ENCODE measurements at regions not wholly inside any gene's neighbourhood (a gene's known extent, or its start where the extent isn't known, plus 50 kb on each side); places are given as distances from the start of the nearest gene placed in this dataset.

- intact Hi-C loops (cut with micrococcal nuclease): loop anchor here (5.0 kb wide), 2 partner anchors 377 to 1053 kb away; no protein-coding TSS in a partner anchor
- Histone ChIP-seq H3K14ac (replicated peaks; ENCODE audit: low read depth, low read length) (no peak overlapping the region), H3K56ac (ENCODE audit: extremely low read depth, insufficient read depth, low read length) (no peak overlapping the region), H3K23ac (ENCODE audit: low read depth, low read length) (no peak overlapping the region), H2BK120ac (ENCODE audit: low read depth, low read length) (peak overlapping the region; percentile 92), H4K20me1 (ENCODE audit: insufficient read depth, low read length) (no peaks in the 10 kb centered on the region), H3K4ac (ENCODE audit: low read depth, low read length) (peak overlapping the region; percentile 91), H4K8ac (ENCODE audit: low read depth in 2 of 2, low read length in 2 of 2) (peak overlapping the region; percentile 15 to 88; a peak in 1 of 4 replicates), H2AK5ac (ENCODE audit: low read depth, low read length) (0 out of 2 replicates have a peak overlapping the region, but pooled peaks have one; percentile 3), H2BK5ac (ENCODE audit: low read depth, low read length, poor library complexity, severe bottlenecking) (peak overlapping the region; percentile 12), H2AK9ac (replicated peaks; ENCODE audit: low read depth, low read length, poor library complexity) (no peak overlapping the region), H3K27me3 (ENCODE audit: control insufficient read depth, insufficient read depth, low read length) (no peaks in the 10 kb centered on the region), H4K5ac (ENCODE audit: low read depth, low read length) (peak overlapping the region; percentile 56; the same call in 1 of the 2 replicates), H3K79me1 (ENCODE audit: low read depth in 1 of 2, low read length in 2 of 2) (no peaks in the 10 kb centered on the region), H3K27ac (ENCODE audit: insufficient read depth, low read length) (peak overlapping the region; percentile 24; the same call in 1 of the 2 replicates), H3K9me1 (ENCODE audit: insufficient read depth, low read length) (peaks cover 11% of the 10 kb centered on the region; the same call in 1 of the 2 replicates), H2BK20ac (ENCODE audit: low read depth, low read length) (peak overlapping the region; percentile 92), H3K9me3 (ENCODE audit: control insufficient read depth, insufficient read depth, low read length) (peaks cover 3% of the 10 kb centered on the region; the same call in 1 of the 2 replicates), H3K4me3 (ENCODE audit: insufficient read depth, low read depth, low read length) (no peak overlapping the region), H4K91ac (ENCODE audit: insufficient read depth, low read depth, low read length) (peak overlapping the region; percentile 94), H3K18ac (ENCODE audit: low read depth, low read length) (peak overlapping the region; percentile 75), H3K4me2 (ENCODE audit: low read depth, low read length) (no peak overlapping the region), H3K9ac (ENCODE audit: low read depth, low read length) (no peak overlapping the region), H2BK15ac (ENCODE audit: low read depth, low read length) (peak overlapping the region; percentile 97; the same call in 1 of the 3 replicates), H3K4me1 (ENCODE audit: control insufficient read depth, insufficient read depth, low read length) (peaks cover 9% of the 10 kb centered on the region), H2AFZ (replicated peaks; ENCODE audit: low read length, poor library complexity) (no peak overlapping the region), H3K36me3 (ENCODE audit: control insufficient read depth, insufficient read depth, low read length) (no peaks in the 10 kb centered on the region)
- ATAC-seq (ENCODE audit: low read depth) (no peak), DNase-seq (no peak)
- BruUV-seq (replicated peaks): no TSS peak
- in situ Hi-C loops (cut with MboI; ENCODE audit: low sequenced_read_pairs): no loop called here
- POLR2A ChIA-PET (ENCODE audit: unreplicated experiment): no interaction called here
- CTCF ChIA-PET: no interaction called here
- TF ChIP-seq POLR2A (IDR thresholded peaks at IDR 0.05; ENCODE audit: low read depth, low read length) (no peak), MAZ (IDR thresholded peaks at IDR 0.05; ENCODE audit: borderline replicate concordance, low read depth, low read length) (no peak), FOS (IDR thresholded peaks at IDR 0.05; ENCODE audit: low read depth, low read length) (no peak), SMC3 (IDR thresholded peaks at IDR 0.05; ENCODE audit: low read depth, low read length) (no peak), RAD21 (IDR thresholded peaks at IDR 0.05; ENCODE audit: low read length) (no peak), RFX5 (IDR thresholded peaks at IDR 0.05; ENCODE audit: low read depth, low read length) (no peak), ELK1 (IDR thresholded peaks at IDR 0.05; ENCODE audit: borderline replicate concordance, low read depth, low read length) (no peak), MAFK (IDR thresholded peaks at IDR 0.05; ENCODE audit: low read depth, low read length) (no peak), BHLHE40 (IDR thresholded peaks at IDR 0.05; ENCODE audit: low read depth, low read length) (no peak), CEBPB (IDR thresholded peaks at IDR 0.05; ENCODE audit: low read depth, low read length) (no peak), RCOR1 (IDR thresholded peaks at IDR 0.05; ENCODE audit: insufficient replicate concordance, low read length) (no peak), CTCF (conservative IDR thresholded peaks at IDR 0.05; ENCODE audit: low read depth, low read length) (no peak), CHD1 (IDR thresholded peaks at IDR 0.05; ENCODE audit: low read depth, low read length) (no peak), MXI1 (IDR thresholded peaks at IDR 0.05; ENCODE audit: borderline replicate concordance, low read depth, low read length) (no peak)
- no CpG with 5 or more reads among the region's 1 CpG for WGBS, 2 experiments (ENCODE audit: extremely low coverage in 2 of 2, insufficient read length in 1 of 2)
- dilution Hi-C loops (cut with HindIII; ENCODE audit: low sequenced_read_pairs, unreplicated experiment): no loop called here
Measured at GRCh38 chr10:10660054-10660453, 357.6 kb upstream of the CELF2 start.

All from IMR-90 (cell line).